A549 (cell line): ENCODE measurements at regions not wholly inside any gene's neighbourhood (a gene's known extent, or its start where the extent isn't known, plus 50 kb on each side); places are given as distances from the start of the nearest gene placed in this dataset.

Experiments used
- ATAC-seq, 2 experiments: fragments of 200-7000 bp in 1 of 2; fragments of >200 bp in 1 of 2; cut with Nextera tagmentation in 1 of 2; cut with Tn5 transposase in 1 of 2; 3 replicates each; pipeline versions ENCODE4 v1.8.0 to v1.9.1; 2018 to 2020; ENCODE audit warnings: mild to moderate bottlenecking in 1 of 2, moderate library complexity in 1 of 2
- CTCF ChIA-PET: fragments of 300-600 bp; sonication (Branson Sonifier 250); formaldehyde crosslinking; extraction: SDS; loops from one replicate; lab custom pipeline; 2021; ENCODE audit warnings: antibody characterized with exemption, inconsistent platforms; lab: Yijun Ruan, JAX
- POLR2A ChIA-PET: fragments of 350-600 bp; formaldehyde crosslinking; extraction: SDS; loops from one replicate; lab custom pipeline; 2021; ENCODE audit warnings: antibody characterized with exemption, inconsistent platforms; lab: Yijun Ruan, JAX
- DNase-seq, 2 experiments: peaks; one replicate each; pipeline versions ENCODE4 v3.0.0 to v3.0.0-alpha.2; 2011 to 2016; ENCODE audit warnings: low read depth in 1 of 2, low spot score in 1 of 2
- FAIRE-seq: peaks from 2 replicates; lab custom pipeline; 2011; peaks lifted over from hg19 to GRCh38; lab: Jason Lieb, UNC
- H3K27ac ChIP-seq, 2 experiments: fragments of >200 bp; sonication (Bioruptor Twin); formaldehyde crosslinking; 3 replicates each; pipeline ENCODE4 v1.5.1; 2016 to 2017
- H3K4me1 ChIP-seq: fragments of >200 bp; sonication (Bioruptor Twin); formaldehyde crosslinking; 3 replicates; pipeline ENCODE4 v1.6.1; 2016
- H3K4me2 ChIP-seq: fragments of >200 bp; sonication (Bioruptor Twin); formaldehyde crosslinking; 3 replicates; pipeline ENCODE4 v1.6.1; 2016
- H3K4me3 ChIP-seq: fragments of >200 bp; sonication (Bioruptor Twin); formaldehyde crosslinking; 3 replicates; pipeline ENCODE4 v1.5.1; 2016
- H3K9me3 ChIP-seq: fragments of >200 bp; sonication (Bioruptor Twin); formaldehyde crosslinking; 3 replicates; pipeline ENCODE4 v1.6.1; 2016
- BHLHE40 ChIP-seq: IDR thresholded peaks from 2 replicates; pipeline ENCODE4 v1.6.1; 2012; ENCODE audit warnings: low read depth, low read length, inconsistent platforms
- CBX2 ChIP-seq: fragments of 200-600 bp; sonication (generic); IDR thresholded peaks from 2 replicates; pipeline ENCODE4 v1.6.1; 2016; ENCODE audit warnings: low read depth, mild to moderate bottlenecking, borderline replicate concordance
- CEBPB ChIP-seq, 2 experiments: fragments of >200 bp in 1 of 2; sonication (Bioruptor Twin) in 1 of 2; formaldehyde crosslinking in 1 of 2; IDR thresholded peaks; 2 replicates each; pipeline ENCODE4 v1.6.1; 2012 to 2016
- CHD4 ChIP-seq: fragments of 200-600 bp; sonication (generic); IDR thresholded peaks from 2 replicates; pipeline ENCODE4 v1.6.1; 2016; ENCODE audit warnings: antibody characterized with exemption, mild to moderate bottlenecking, borderline replicate concordance
- EP300 ChIP-seq, 2 experiments: fragments of >200 bp; sonication (Bioruptor Twin); formaldehyde crosslinking; IDR thresholded peaks; 2 replicates in 1 of 2; 3 replicates in 1 of 2; pipeline ENCODE4 v1.6.1; 2016 to 2017
- GATA3 ChIP-seq: IDR thresholded peaks from 2 replicates; pipeline ENCODE4 v1.6.1; 2012; ENCODE audit warnings: borderline replicate concordance
- HOXA7 ChIP-seq: fragments of 250-450 bp; sonication (Bioruptor Pico); IDR thresholded peaks from 2 replicates; pipeline ENCODE4 v1.5.0; 2020; ENCODE audit warnings: mild to moderate bottlenecking, moderate library complexity
- JUN ChIP-seq, 2 experiments: fragments of >200 bp; sonication (Bioruptor Twin); formaldehyde crosslinking; IDR thresholded peaks; 2 replicates in 1 of 2; 3 replicates in 1 of 2; pipeline ENCODE4 v1.6.1; 2016 to 2017
- JUNB ChIP-seq: fragments of >200 bp; sonication (Bioruptor Twin); formaldehyde crosslinking; IDR thresholded peaks from 2 replicates; pipeline ENCODE4 v1.6.1; 2016
- KDM1A ChIP-seq: fragments of 200-600 bp; sonication (generic); IDR thresholded peaks from 2 replicates; pipeline ENCODE4 v1.6.1; 2016; ENCODE audit warnings: low read depth, mild to moderate bottlenecking
- MYC ChIP-seq: IDR thresholded peaks from 2 replicates; pipeline ENCODE4 v1.6.1; 2012; ENCODE audit warnings: mild to moderate bottlenecking, inconsistent platforms, low read length, improper control_type of control experiment, borderline replicate concordance
- NPAS2 ChIP-seq: fragments of 250-450 bp; sonication (Bioruptor Pico); IDR thresholded peaks from 2 replicates; pipeline ENCODE4 v1.8.0; 2022; ENCODE audit warnings: mild to moderate bottlenecking, moderate library complexity, borderline replicate concordance
- NR3C1 ChIP-seq: fragments of >200 bp; sonication (Bioruptor Twin); formaldehyde crosslinking; IDR thresholded peaks from 3 replicates; pipeline ENCODE4 v1.6.1; 2017
- POLR2A ChIP-seq: IDR thresholded peaks from 2 replicates; pipeline ENCODE4 v1.6.1; 2012; ENCODE audit warnings: mild to moderate bottlenecking, low read length
- POLR2AphosphoS2 ChIP-seq: conservative IDR thresholded peaks from 2 replicates; pipeline ENCODE4 v1.6.1; 2012; ENCODE audit warnings: low read length, improper control_type of control experiment, inconsistent platforms
- RFX5 ChIP-seq: fragments of 450-650 bp; IDR thresholded peaks from 2 replicates; pipeline ENCODE4 v1.7.1; 2014; ENCODE audit warnings: antibody characterized with exemption, mild to moderate bottlenecking, moderate library complexity
- SMC3 ChIP-seq: fragments of >200 bp; sonication (Bioruptor Twin); formaldehyde crosslinking; IDR thresholded peaks from 3 replicates; pipeline ENCODE4 v1.6.1; 2018; ENCODE audit warnings: inconsistent platforms
- SREBF2 ChIP-seq: fragments of 450-650 bp; IDR thresholded peaks from 2 replicates; pipeline ENCODE4 v1.6.1; 2014; ENCODE audit warnings: mild to moderate bottlenecking, moderate library complexity
- TP53 ChIP-seq: fragments of 250-450 bp; sonication (Bioruptor Pico); IDR thresholded peaks from 2 replicates; pipeline ENCODE4 v1.5.0; 2021; ENCODE audit warnings: mild to moderate bottlenecking, moderate library complexity
- ZNF302 ChIP-seq: fragments of 250-450 bp; sonication (Bioruptor Pico); IDR thresholded peaks from 2 replicates; pipeline ENCODE4 v1.9.0; 2021; ENCODE audit warnings: inconsistent platforms, mild to moderate bottlenecking, moderate library complexity
- ZSCAN20 ChIP-seq: fragments of 250-450 bp; sonication (Bioruptor Pico); IDR thresholded peaks from 2 replicates; pipeline ENCODE4 v1.8.0; 2022; ENCODE audit warnings: mild to moderate bottlenecking, moderate library complexity
- WGBS: methylation state at CpG from one replicate; pipeline ENCODE4 v1.1.6; 2017; ENCODE audit errors: missing lambda C conversion rate; 5-methylcytosine and 5-hydroxymethylcytosine counted together
- TF ChIP-seq, protein P1 (sequence below): fragments of 250-450 bp; sonication (Bioruptor Pico); IDR thresholded peaks from 2 replicates; pipeline ENCODE4 v1.5.0; 2020; ENCODE audit warnings: low read depth, mild to moderate bottlenecking, moderate library complexity
- TF ChIP-seq, protein P2 (sequence below): fragments of 250-450 bp; sonication (Bioruptor Pico); IDR thresholded peaks from 2 replicates; pipeline ENCODE4 v1.5.0; 2021; ENCODE audit warnings: mild to moderate bottlenecking, moderate library complexity, borderline replicate concordance

DNA sequence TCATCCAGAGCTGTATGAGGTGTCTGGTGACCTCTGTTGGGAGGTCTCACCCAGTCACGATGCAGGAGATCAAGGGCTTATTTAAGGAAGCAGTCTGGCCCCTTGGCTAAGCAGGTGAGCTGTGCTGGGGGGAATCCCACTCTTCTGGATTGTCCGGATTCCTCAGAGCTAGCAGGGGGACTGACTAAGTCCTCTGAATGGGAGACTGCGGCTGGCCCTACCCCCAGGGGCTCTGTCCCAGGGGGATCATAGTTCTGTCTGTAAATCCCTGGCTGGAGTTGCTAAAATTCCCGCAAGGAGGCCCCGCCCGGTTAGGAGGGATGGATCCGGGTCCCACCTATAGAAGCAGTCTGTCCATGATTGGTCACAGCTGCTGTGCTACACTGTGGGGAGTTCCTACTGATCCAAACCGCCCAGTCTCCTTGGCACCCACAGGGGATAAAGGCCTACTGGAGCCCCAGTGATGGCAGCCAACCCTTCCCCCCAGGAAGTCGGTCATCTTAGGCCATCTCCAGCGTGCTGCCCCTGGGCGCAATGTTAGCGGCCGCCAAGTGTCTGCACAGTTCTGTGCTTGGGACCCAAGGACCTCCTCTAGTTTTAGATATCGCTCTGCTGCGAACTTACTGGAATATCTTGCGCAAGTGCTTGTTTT is 118.2 kb upstream of the KLF8 start:
- Histone ChIP-seq H3K4me1 (no peaks in the 10 kb centered on the region), H3K27ac (no peak overlapping the region), H3K4me2 (no peak overlapping the region), H3K4me3 (no peak overlapping the region), H3K9me3 (no peaks in the 10 kb centered on the region)
- 51% methylated on average over 12 of the region's 16 CpGs for WGBS
- ChIA-PET POLR2A (no interaction called here), CTCF (no interaction called here)
- TF ChIP-seq CEBPB (IDR thresholded peaks at IDR 0.05), result no peak
- TF ChIP-seq, protein P1, sequence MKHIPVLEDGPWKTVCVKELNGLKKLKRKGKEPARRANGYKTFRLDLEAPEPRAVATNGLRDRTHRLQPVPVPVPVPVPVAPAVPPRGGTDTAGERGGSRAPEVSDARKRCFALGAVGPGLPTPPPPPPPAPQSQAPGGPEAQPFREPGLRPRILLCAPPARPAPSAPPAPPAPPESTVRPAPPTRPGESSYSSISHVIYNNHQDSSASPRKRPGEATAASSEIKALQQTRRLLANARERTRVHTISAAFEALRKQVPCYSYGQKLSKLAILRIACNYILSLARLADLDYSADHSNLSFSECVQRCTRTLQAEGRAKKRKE (CRISPR knock-in tag), result no peak
- no peak for TF ChIP-seq NPAS2 (CRISPR knock-in tag)
- TF ChIP-seq KDM1A, result no peak
- no peak for TF ChIP-seq GATA3
- TF ChIP-seq JUNB, result no peak
- TF ChIP-seq JUN (IDR thresholded peaks at IDR 0.05), result no peak
- no peak for TF ChIP-seq ZSCAN20 (CRISPR knock-in tag)
- TF ChIP-seq ZNF302 (CRISPR knock-in tag), result no peak
- no peak for TF ChIP-seq POLR2A
- no peak for TF ChIP-seq TP53 (CRISPR knock-in tag)
- no peak for TF ChIP-seq EP300 (IDR thresholded peaks at IDR 0.05)
- no peak for TF ChIP-seq BHLHE40
- TF ChIP-seq SREBF2, result no peak
- no peak for TF ChIP-seq NR3C1
- ATAC-seq (no peak), DNase-seq (no peak), FAIRE-seq (no peak)

DNA sequence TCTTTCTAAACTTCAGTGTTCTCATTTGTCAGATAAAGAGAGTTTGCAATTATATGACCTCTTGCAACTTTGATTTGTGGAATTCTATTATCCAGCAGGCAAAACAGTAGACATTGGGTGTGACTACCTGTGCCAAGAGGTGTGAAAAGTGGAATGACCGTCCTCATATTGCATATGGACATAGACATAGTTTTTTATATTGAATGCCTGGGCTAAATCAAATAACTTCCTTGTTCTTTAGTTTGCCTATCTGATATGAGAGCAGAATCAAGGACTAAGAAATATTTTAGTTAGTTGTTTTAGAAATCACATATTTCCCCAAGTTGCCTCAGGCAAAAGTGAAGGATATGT is 117.7 kb upstream of the KLF8 start:
- CTCF ChIA-PET, result no interaction called here
- 67% methylated on average over 1 of the region's 1 CpG for WGBS
- FAIRE-seq (no peak), DNase-seq (no peak), ATAC-seq (no peak)
- Histone ChIP-seq H3K4me1 (no peaks in the 10 kb centered on the region), H3K9me3 (no peaks in the 10 kb centered on the region), H3K27ac (no peak overlapping the region), H3K4me2 (no peak overlapping the region)
- POLR2A ChIA-PET, result no interaction called here
- TF ChIP-seq BHLHE40 (no peak), JUN (IDR thresholded peaks at IDR 0.05) (no peak), GATA3 (no peak), SMC3 (no peak), RFX5 (no peak)
- TF ChIP-seq, protein P2, sequence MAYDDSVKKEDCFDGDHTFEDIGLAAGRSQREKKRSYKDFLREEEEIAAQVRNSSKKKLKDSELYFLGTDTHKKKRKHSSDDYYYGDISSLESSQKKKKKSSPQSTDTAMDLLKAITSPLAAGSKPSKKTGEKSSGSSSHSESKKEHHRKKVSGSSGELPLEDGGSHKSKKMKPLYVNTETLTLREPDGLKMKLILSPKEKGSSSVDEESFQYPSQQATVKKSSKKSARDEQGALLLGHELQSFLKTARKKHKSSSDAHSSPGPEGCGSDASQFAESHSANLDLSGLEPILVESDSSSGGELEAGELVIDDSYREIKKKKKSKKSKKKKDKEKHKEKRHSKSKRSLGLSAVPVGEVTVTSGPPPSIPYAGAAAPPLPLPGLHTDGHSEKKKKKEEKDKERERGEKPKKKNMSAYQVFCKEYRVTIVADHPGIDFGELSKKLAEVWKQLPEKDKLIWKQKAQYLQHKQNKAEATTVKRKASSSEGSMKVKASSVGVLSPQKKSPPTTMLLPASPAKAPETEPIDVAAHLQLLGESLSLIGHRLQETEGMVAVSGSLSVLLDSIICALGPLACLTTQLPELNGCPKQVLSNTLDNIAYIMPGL (CRISPR knock-in tag), result no peak
- TF ChIP-seq, all 56 proteins: peak for 0
- no peak overlapping the region for H3K4me3 ChIP-seq

DNA sequence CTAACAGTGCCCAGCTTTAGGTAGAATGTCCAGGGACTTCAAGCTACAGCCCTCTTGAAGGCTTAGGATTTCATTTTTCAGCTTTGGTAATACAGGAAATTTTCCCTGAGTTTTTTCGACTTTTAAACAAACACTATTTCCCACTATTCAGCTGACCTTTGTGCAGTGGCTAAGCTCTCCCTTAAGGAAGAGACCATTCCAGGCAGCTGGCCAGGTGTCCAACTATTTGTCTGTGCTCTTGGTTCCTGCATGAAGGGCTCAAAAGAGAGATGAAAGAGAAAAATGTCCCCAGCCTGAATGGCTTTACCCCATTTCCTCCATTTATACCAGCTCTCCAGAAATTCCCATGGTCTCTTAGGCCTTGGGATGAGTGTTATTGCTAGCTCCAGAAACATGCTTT is 111.9 kb upstream of the KLF8 start:
- DNase-seq (no peak), FAIRE-seq (no peak), ATAC-seq (no peak)
- Histone ChIP-seq H3K4me1 (no peaks in the 10 kb centered on the region), H3K4me3 (no peak overlapping the region), H3K4me2 (no peak overlapping the region), H3K27ac (no peak overlapping the region), H3K9me3 (no peaks in the 10 kb centered on the region)
- TF ChIP-seq MYC (no peak), POLR2AphosphoS2 (no peak), CHD4 (no peak), CBX2 (no peak), NPAS2 (CRISPR knock-in tag) (no peak), HOXA7 (CRISPR knock-in tag) (no peak)
- CTCF ChIA-PET, result no interaction called here
- POLR2A ChIA-PET, result no interaction called here
- WGBS, result 14% methylated on average over 1 of the region's 1 CpG
